Right lobe of liver (tissue), 6 donors: ENCODE measurements at regions not wholly inside any gene's neighbourhood (a gene's known extent, or its start where the extent isn't known, plus 50 kb on each side); places are given as distances from the start of the nearest gene placed in this dataset.

Experiments
- ATAC-seq, 4 donors: fragments of 200-7000 bp; cut with Tn5 transposase; one replicate each; pipeline ENCODE4 v1.9.1; 2020; ENCODE audit warnings: mild to moderate bottlenecking in 4 of 4, moderate library complexity in 4 of 4
- DNase-seq, 3 donors: peaks; one replicate each; pipeline ENCODE4 v3.0.0-alpha.2; 2020
- H3K27ac ChIP-seq, 3 donors: fragments of 200-600 bp; one replicate each; pipeline ENCODE4 v1.8.0; 2022
- H3K27me3 ChIP-seq, 2 donors: fragments of 200-600 bp; one replicate each; pipeline ENCODE4 v1.8.0; 2022
- H3K36me3 ChIP-seq, 4 donors: fragments of 200-600 bp; sonication (generic) in 1 of 4; one replicate each; pipeline versions ENCODE4 v1.5.1 to v1.8.0; 2017 to 2022; ENCODE audit warnings: control low read depth in 1 of 4
- H3K4me1 ChIP-seq, 4 donors: fragments of 200-600 bp; sonication (generic) in 1 of 4; one replicate each; pipeline versions ENCODE4 v1.5.1 to v1.8.0; 2017 to 2022; ENCODE audit warnings: control low read depth in 1 of 4
- H3K4me3 ChIP-seq, 3 donors: fragments of 200-600 bp; one replicate each; pipeline ENCODE4 v1.8.0; 2022
- H3K9me3 ChIP-seq, 4 donors: fragments of 200-600 bp; sonication (generic) in 1 of 4; one replicate each; pipeline versions ENCODE4 v1.5.1 to v1.8.0; 2017 to 2022; ENCODE audit warnings: control low read depth in 1 of 4
- POLR2A ChIP-seq: fragments of 450-650 bp; IDR thresholded peaks from one replicate; pipeline ENCODE4 v1.6.1; 2017; ENCODE audit warnings: antibody characterized with exemption, mild to moderate bottlenecking
- WGBS: methylation state at CpG from one replicate; pipeline ENCODE4 v1.1.6; 2018; ENCODE audit warnings: low coverage, low lambda C conversion rate; ENCODE audit not compliant: insufficient coverage; ENCODE audit errors: missing lambda C conversion rate; 5-methylcytosine and 5-hydroxymethylcytosine counted together
- intact Hi-C, 2 donors: fragments of 100-400 bp; cut with DNase I; formaldehyde crosslinking; loops; one replicate each; pipeline versions ENCODE4 v1.11.2 to v1.14.1; 2022
- TF ChIP-seq, protein P1 (sequence below), 4 donors: fragments of 200-600 bp in 3 of 4; fragments of 450-650 bp in 1 of 4; IDR thresholded peaks; one replicate each; pipeline versions ENCODE4 v1.5.1 to v1.8.0; 2016 to 2022; ENCODE audit warnings: antibody characterized with exemption in 4 of 4, mild to moderate bottlenecking in 2 of 4
- donor health status: DM: no; HTN: yes; CAD: no.
- donor health status: DM: no; HTN: no; CAD: no.
- donor health status: DM: no; HTN: no; CAD: no.
- donor health status: DM: no; HTN: yes; CAD: no.
- donor health status: DM: no; HTN: yes; CAD: no.

DNA sequence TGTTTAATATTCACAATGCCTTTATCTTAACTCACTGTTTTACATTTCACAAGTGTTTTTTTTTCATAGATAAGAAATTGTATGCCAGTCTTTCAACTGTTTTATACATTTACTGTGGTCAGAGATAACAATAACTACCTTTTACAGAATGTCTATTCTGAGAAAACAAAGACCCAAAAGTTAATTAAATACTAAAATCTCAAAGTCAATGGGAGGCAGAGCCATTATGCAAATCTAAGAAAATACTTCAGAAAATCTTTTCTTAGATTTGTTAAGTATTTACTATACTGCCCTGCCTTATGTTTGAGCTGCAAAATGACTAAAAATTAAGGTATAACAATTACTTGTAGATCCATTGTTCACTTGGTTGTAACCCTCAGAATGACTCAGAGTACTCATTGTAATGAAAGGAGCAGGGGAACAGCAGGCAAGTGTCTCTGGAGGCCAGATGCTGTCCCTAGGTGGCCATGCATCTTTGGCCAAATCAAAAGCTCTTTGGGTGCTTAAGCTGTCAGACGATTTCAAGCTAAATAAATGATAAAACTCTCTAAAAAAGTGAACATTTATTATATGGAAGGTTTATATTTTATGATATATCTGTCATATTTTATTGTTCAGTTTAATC lies 770.1 kb upstream of the PCDH20 start:
- ATAC-seq (no peak), DNase-seq (no peak)
- Histone ChIP-seq H3K27ac (no peak overlapping the region), H3K27me3 (no peaks in the 10 kb centered on the region), H3K4me3 (no peak overlapping the region), H3K9me3 (no peaks in the 10 kb centered on the region), H3K36me3 (no peaks in the 10 kb centered on the region), H3K4me1 (no peaks in the 10 kb centered on the region)
- intact Hi-C loops = no loop called here
- 14% methylated on average over 1 of the region's 1 CpG for WGBS
- TF ChIP-seq POLR2A = no peak
- TF ChIP-seq, protein P1, sequence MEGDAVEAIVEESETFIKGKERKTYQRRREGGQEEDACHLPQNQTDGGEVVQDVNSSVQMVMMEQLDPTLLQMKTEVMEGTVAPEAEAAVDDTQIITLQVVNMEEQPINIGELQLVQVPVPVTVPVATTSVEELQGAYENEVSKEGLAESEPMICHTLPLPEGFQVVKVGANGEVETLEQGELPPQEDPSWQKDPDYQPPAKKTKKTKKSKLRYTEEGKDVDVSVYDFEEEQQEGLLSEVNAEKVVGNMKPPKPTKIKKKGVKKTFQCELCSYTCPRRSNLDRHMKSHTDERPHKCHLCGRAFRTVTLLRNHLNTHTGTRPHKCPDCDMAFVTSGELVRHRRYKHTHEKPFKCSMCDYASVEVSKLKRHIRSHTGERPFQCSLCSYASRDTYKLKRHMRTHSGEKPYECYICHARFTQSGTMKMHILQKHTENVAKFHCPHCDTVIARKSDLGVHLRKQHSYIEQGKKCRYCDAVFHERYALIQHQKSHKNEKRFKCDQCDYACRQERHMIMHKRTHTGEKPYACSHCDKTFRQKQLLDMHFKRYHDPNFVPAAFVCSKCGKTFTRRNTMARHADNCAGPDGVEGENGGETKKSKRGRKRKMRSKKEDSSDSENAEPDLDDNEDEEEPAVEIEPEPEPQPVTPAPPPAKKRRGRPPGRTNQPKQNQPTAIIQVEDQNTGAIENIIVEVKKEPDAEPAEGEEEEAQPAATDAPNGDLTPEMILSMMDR (IDR thresholded peaks at IDR 0.05) = no peak

DNA sequence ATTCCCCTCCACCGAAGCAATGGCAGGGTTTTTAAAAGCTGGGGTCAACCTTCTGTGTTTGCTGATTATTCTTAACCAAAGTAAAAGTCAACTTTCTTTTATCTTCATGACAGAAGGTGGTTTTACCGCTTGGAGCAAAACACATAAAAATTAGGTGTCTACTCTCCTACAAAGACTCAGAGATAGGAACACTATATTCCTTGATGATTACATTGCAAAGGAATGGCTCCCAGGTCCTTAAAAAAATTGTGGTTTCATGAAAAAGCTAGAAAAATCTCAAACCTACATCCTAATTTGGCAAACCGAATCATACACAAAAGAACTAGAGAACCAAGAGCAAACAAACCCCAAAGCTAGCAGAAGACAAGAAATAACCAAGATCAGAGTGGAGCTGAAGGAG lies 760.4 kb upstream of the PCDH20 start:
- TF ChIP-seq, protein P1 (IDR thresholded peaks at IDR 0.05) = no peak
- TF ChIP-seq POLR2A = no peak
- no peaks in the 10 kb centered on the region for H3K4me1 ChIP-seq
- no peaks in the 10 kb centered on the region for H3K27me3 ChIP-seq
- WGBS = 46% methylated on average over 3 of the region's 3 CpGs
- H3K36me3 ChIP-seq = no peaks in the 10 kb centered on the region
- H3K4me3 ChIP-seq = no peak overlapping the region
- no peak for ATAC-seq
- intact Hi-C loops = no loop called here
- no peak for DNase-seq
- no peak overlapping the region for H3K27ac ChIP-seq
- H3K9me3 ChIP-seq = no peaks in the 10 kb centered on the region

- TF ChIP-seq POLR2A = no peak
- TF ChIP-seq, protein P1 (IDR thresholded peaks at IDR 0.05) = no peak
- Histone ChIP-seq H3K9me3 (no peaks in the 10 kb centered on the region), H3K4me3 (no peak overlapping the region), H3K27ac (no peak overlapping the region), H3K36me3 (no peaks in the 10 kb centered on the region), H3K4me1 (no peaks in the 10 kb centered on the region), H3K27me3 (no peaks in the 10 kb centered on the region)
- no peak for DNase-seq
- ATAC-seq = no peak
- intact Hi-C loops = no loop called here
Measured at GRCh38 chr13:62173958-62174357, 758.3 kb upstream of the PCDH20 start.

DNA sequence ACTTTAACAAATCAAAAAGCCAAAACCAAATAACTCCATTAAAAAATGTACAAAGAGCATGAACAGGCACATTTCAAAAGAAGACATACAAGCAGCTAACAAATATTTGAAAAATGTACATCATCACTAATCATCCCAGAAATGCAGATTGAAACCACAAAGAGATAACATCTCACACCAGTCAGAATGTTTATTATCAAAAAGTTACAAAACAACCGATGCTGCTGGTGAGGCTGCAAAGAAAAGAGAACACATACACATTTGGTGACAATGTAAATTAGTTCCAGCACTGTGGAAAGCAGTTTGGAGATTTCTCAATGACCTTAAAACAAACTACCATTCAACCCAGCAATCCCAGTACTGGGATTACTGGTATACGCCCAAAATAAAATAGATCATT lies 756.0 kb upstream of the PCDH20 start:
- ATAC-seq (no peak), DNase-seq (no peak)
- intact Hi-C loops = no loop called here
- Histone ChIP-seq H3K4me1 (no peaks in the 10 kb centered on the region), H3K9me3 (no peaks in the 10 kb centered on the region), H3K27ac (no peak overlapping the region), H3K27me3 (no peaks in the 10 kb centered on the region), H3K4me3 (no peak overlapping the region), H3K36me3 (no peaks in the 10 kb centered on the region)
- no peak for TF ChIP-seq POLR2A
- TF ChIP-seq, protein P1 (IDR thresholded peaks at IDR 0.05) = no peak
- WGBS = 89% methylated on average over 2 of the region's 2 CpGs

GRCh38 chr13:62168891-62169290 lies 753.2 kb upstream of the PCDH20 start:
- Histone ChIP-seq H3K4me1 (no peaks in the 10 kb centered on the region), H3K9me3 (no peaks in the 10 kb centered on the region), H3K27me3 (no peaks in the 10 kb centered on the region), H3K36me3 (no peaks in the 10 kb centered on the region), H3K4me3 (no peak overlapping the region), H3K27ac (no peak overlapping the region)
- 82% methylated on average over 6 of the region's 13 CpGs for WGBS
- ATAC-seq = peak in 1 of 4 donors; percentile 18
- intact Hi-C loops = no loop called here
- TF ChIP-seq POLR2A = no peak
- TF ChIP-seq, protein P1 (IDR thresholded peaks at IDR 0.05) = no peak
- no peak for DNase-seq
